ENCODE measurements at regions not wholly inside any gene's neighbourhood (a gene's known extent, or its start where the extent isn't known, plus 50 kb on each side); places are given as distances from the start of the nearest gene placed in this dataset.

DNA sequence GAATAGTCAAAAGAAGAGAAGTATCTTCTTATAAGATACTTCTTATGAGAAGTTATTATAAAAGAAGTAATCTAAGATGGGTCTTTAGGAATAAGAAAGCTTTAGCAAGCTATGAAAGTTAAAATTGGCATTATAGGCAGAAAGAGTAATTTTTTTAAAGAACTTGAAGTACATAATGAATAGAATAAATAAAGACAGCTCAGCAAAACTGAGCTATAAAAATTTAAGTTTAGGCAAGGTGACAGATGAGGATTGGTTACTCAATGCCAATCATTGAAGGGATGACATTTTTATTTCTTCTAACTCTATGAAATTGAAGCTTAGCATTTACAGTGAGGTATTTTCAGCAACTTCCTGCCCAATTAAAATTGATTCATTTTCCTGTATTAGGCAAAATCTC, 966.8 kb downstream of the BRINP3 start:
- H3K4me1 ChIP-seq (ENCODE audit: insufficient read depth, poor library complexity, severe bottlenecking), result no peaks in the 10 kb centered on the region
- DNase-seq (ENCODE audit: low spot score) (no peak), ATAC-seq (ENCODE audit: low read depth) (no peak)
- TF ChIP-seq, protein P1, sequence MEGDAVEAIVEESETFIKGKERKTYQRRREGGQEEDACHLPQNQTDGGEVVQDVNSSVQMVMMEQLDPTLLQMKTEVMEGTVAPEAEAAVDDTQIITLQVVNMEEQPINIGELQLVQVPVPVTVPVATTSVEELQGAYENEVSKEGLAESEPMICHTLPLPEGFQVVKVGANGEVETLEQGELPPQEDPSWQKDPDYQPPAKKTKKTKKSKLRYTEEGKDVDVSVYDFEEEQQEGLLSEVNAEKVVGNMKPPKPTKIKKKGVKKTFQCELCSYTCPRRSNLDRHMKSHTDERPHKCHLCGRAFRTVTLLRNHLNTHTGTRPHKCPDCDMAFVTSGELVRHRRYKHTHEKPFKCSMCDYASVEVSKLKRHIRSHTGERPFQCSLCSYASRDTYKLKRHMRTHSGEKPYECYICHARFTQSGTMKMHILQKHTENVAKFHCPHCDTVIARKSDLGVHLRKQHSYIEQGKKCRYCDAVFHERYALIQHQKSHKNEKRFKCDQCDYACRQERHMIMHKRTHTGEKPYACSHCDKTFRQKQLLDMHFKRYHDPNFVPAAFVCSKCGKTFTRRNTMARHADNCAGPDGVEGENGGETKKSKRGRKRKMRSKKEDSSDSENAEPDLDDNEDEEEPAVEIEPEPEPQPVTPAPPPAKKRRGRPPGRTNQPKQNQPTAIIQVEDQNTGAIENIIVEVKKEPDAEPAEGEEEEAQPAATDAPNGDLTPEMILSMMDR (IDR thresholded peaks at IDR 0.05; ENCODE audit: poor library complexity, severe bottlenecking), result no peak
- H3K27ac ChIP-seq (ENCODE audit: poor library complexity, severe bottlenecking), result no peak overlapping the region
- H3K4me3 ChIP-seq (ENCODE audit: severe bottlenecking), result no peak overlapping the region
- no peaks in the 10 kb centered on the region for H3K9me3 ChIP-seq (ENCODE audit: severe bottlenecking)
- no peaks in the 10 kb centered on the region for H3K27me3 ChIP-seq (ENCODE audit: insufficient read depth, poor library complexity, severe bottlenecking)
- H3K36me3 ChIP-seq (ENCODE audit: low read depth), result no peaks in the 10 kb centered on the region

DNA sequence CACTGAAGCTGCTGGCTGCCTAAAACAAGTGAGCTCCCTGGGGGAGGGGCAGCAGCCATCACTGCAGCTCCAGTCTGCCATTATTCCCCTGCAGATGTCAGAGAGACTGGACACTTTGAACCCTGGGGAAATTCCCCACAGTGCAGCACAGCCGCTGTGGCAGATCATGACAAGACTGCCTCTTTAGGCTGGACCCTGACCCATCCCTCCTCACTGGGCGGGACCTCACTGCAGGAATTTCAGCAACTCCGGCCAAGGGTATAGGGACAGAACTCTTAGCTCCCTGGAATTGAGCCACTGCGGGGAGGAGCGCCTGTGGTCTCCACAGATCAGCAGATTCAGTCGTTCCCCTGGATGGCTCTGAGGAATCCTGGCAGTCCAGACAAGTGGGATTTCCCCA, 964.6 kb downstream of the BRINP3 start:
- Histone ChIP-seq H3K4me1 (ENCODE audit: insufficient read depth, poor library complexity, severe bottlenecking) (no peaks in the 10 kb centered on the region), H3K9me3 (ENCODE audit: severe bottlenecking) (no peaks in the 10 kb centered on the region), H3K27ac (ENCODE audit: poor library complexity, severe bottlenecking) (no peak overlapping the region), H3K4me3 (ENCODE audit: severe bottlenecking) (no peak overlapping the region), H3K27me3 (ENCODE audit: insufficient read depth, poor library complexity, severe bottlenecking) (no peaks in the 10 kb centered on the region), H3K36me3 (ENCODE audit: low read depth) (no peaks in the 10 kb centered on the region)
- TF ChIP-seq, protein P1 (IDR thresholded peaks at IDR 0.05; ENCODE audit: poor library complexity, severe bottlenecking), result no peak
- ATAC-seq (ENCODE audit: low read depth) (no peak), DNase-seq (ENCODE audit: low spot score) (no peak)

GRCh38 chr1:189522441-189522840, 955.2 kb downstream of the BRINP3 start:
- H3K4me3 ChIP-seq (ENCODE audit: severe bottlenecking), result no peak overlapping the region
- no peaks in the 10 kb centered on the region for H3K4me1 ChIP-seq (ENCODE audit: insufficient read depth, poor library complexity, severe bottlenecking)
- no peaks in the 10 kb centered on the region for H3K27me3 ChIP-seq (ENCODE audit: insufficient read depth, poor library complexity, severe bottlenecking)
- no peaks in the 10 kb centered on the region for H3K9me3 ChIP-seq (ENCODE audit: severe bottlenecking)
- TF ChIP-seq, protein P1 (IDR thresholded peaks at IDR 0.05; ENCODE audit: poor library complexity, severe bottlenecking), result no peak
- ATAC-seq (ENCODE audit: low read depth) (no peak), DNase-seq (ENCODE audit: low spot score) (no peak)
- no peaks in the 10 kb centered on the region for H3K36me3 ChIP-seq (ENCODE audit: low read depth)
- H3K27ac ChIP-seq (ENCODE audit: poor library complexity, severe bottlenecking), result no peak overlapping the region

- DNase-seq (ENCODE audit: low spot score), result no peak
- Histone ChIP-seq H3K9me3 (ENCODE audit: severe bottlenecking) (no peaks in the 10 kb centered on the region), H3K27me3 (ENCODE audit: insufficient read depth, poor library complexity, severe bottlenecking) (no peaks in the 10 kb centered on the region), H3K27ac (ENCODE audit: poor library complexity, severe bottlenecking) (no peak overlapping the region), H3K4me1 (ENCODE audit: insufficient read depth, poor library complexity, severe bottlenecking) (no peaks in the 10 kb centered on the region), H3K4me3 (ENCODE audit: severe bottlenecking) (no peak overlapping the region), H3K36me3 (ENCODE audit: low read depth) (no peaks in the 10 kb centered on the region)
- ATAC-seq (ENCODE audit: low read depth), result no peak
- TF ChIP-seq, protein P1 (IDR thresholded peaks at IDR 0.05; ENCODE audit: poor library complexity, severe bottlenecking), result no peak
Observed at GRCh38 chr1:189524501-189524900, 953.2 kb downstream of the BRINP3 start.

- ATAC-seq (ENCODE audit: low read depth), result no peak
- no peak overlapping the region for H3K27ac ChIP-seq (ENCODE audit: poor library complexity, severe bottlenecking)
- H3K9me3 ChIP-seq (ENCODE audit: severe bottlenecking), result no peaks in the 10 kb centered on the region
- H3K36me3 ChIP-seq (ENCODE audit: low read depth), result no peaks in the 10 kb centered on the region
- no peaks in the 10 kb centered on the region for H3K27me3 ChIP-seq (ENCODE audit: insufficient read depth, poor library complexity, severe bottlenecking)
- DNase-seq (ENCODE audit: low spot score), result no peak
- TF ChIP-seq, protein P1 (IDR thresholded peaks at IDR 0.05; ENCODE audit: poor library complexity, severe bottlenecking), result no peak
- H3K4me1 ChIP-seq (ENCODE audit: insufficient read depth, poor library complexity, severe bottlenecking), result no peaks in the 10 kb centered on the region
- H3K4me3 ChIP-seq (ENCODE audit: severe bottlenecking), result no peak overlapping the region
Observed at GRCh38 chr1:189530162-189530561, 947.5 kb downstream of the BRINP3 start.
